T follicular helper cell (primary cell): ENCODE measurements at regions not wholly inside any gene's neighbourhood (a gene's known extent, or its start where the extent isn't known, plus 50 kb on each side); places are given as distances from the start of the nearest gene placed in this dataset.

Source experiments
- DNase-seq: peaks from one replicate; pipeline ENCODE4 v3.0.0-alpha.2; 2020; ENCODE audit warnings: low read depth

GRCh38 chr4:180141734-180142133 lies 2101.5 kb upstream of the TENM3 start:
- DNase-seq: no peak

GRCh38 chr4:180148737-180149136 lies 2094.5 kb upstream of the TENM3 start:
- DNase-seq: no peak

- DNase-seq: no peak
Measured at GRCh38 chr4:180150818-180151217, 2092.4 kb upstream of the TENM3 start.

- DNase-seq: no peak
Measured at GRCh38 chr4:180152831-180153230, 2090.4 kb upstream of the TENM3 start.

- no peak for DNase-seq
Measured at GRCh38 chr4:180153587-180153986, 2089.6 kb upstream of the TENM3 start.

GRCh38 chr4:180156684-180157083 lies 2086.5 kb upstream of the TENM3 start:
- DNase-seq: no peak

GRCh38 chr4:180160195-180160983 lies 2082.8 kb upstream of the TENM3 start:
- DNase-seq: no peak

GRCh38 chr4:180164799-180165198 lies 2078.4 kb upstream of the TENM3 start:
- no peak for DNase-seq

GRCh38 chr4:180169394-180169793 lies 2073.8 kb upstream of the TENM3 start:
- DNase-seq: no peak

GRCh38 chr4:180169966-180170365 lies 2073.2 kb upstream of the TENM3 start:
- DNase-seq: no peak

GRCh38 chr4:180179146-180179545 lies 2064.1 kb upstream of the TENM3 start:
- DNase-seq: no peak

GRCh38 chr4:180189666-180190065 lies 2053.5 kb upstream of the TENM3 start:
- no peak for DNase-seq

GRCh38 chr4:180190382-180190781 lies 2052.8 kb upstream of the TENM3 start:
- no peak for DNase-seq

- no peak for DNase-seq
Measured at GRCh38 chr4:180197471-180197870, 2045.7 kb upstream of the TENM3 start.

GRCh38 chr4:180203349-180203748 lies 2039.9 kb upstream of the TENM3 start:
- no peak for DNase-seq

- no peak for DNase-seq
Measured at GRCh38 chr4:180205276-180205675, 2037.9 kb upstream of the TENM3 start.

GRCh38 chr4:180207921-180208320 lies 2035.3 kb upstream of the TENM3 start:
- DNase-seq: no peak

- no peak for DNase-seq
Measured at GRCh38 chr4:180217070-180217469, 2026.1 kb upstream of the TENM3 start.

- no peak for DNase-seq
Measured at GRCh38 chr4:180219080-180219479, 2024.1 kb upstream of the TENM3 start.

- DNase-seq: no peak
Measured at GRCh38 chr4:180225977-180226376, 2017.2 kb upstream of the TENM3 start.

GRCh38 chr4:180234730-180235129 lies 2008.5 kb upstream of the TENM3 start:
- DNase-seq: no peak

GRCh38 chr4:180240670-180241069 lies 2002.5 kb upstream of the TENM3 start:
- DNase-seq: no peak

- DNase-seq: no peak
Measured at GRCh38 chr4:180253419-180253818, 1989.8 kb upstream of the TENM3 start.

- DNase-seq: no peak
Measured at GRCh38 chr4:180261346-180261745, 1981.9 kb upstream of the TENM3 start.
